MM.1S (cell line): ENCODE measurements at regions not wholly inside any gene's neighbourhood (a gene's known extent, or its start where the extent isn't known, plus 50 kb on each side); places are given as distances from the start of the nearest gene placed in this dataset.

ENCODE experiments used
- DNase-seq: peaks from one replicate; pipeline ENCODE4 v3.0.0-alpha.2; 2015
- H2AFZ ChIP-seq: fragments of 300-600 bp; sonication (generic); 2 replicates; pipeline ENCODE4 v1.6.0; 2016; ENCODE audit warnings: antibody characterized with exemption, low read length
- H3F3A ChIP-seq: fragments of 300-600 bp; sonication (generic); 2 replicates; pipeline ENCODE4 v1.6.1; 2016; ENCODE audit warnings: mild to moderate bottlenecking, antibody characterized with exemption, low read length, moderate library complexity, mixed read lengths; ENCODE audit not compliant: insufficient read depth
- H3K27ac ChIP-seq: fragments of 300-600 bp; sonication (generic); 2 replicates; pipeline ENCODE4 v1.5.1; 2016; ENCODE audit warnings: mild to moderate bottlenecking, low read length
- H3K27me3 ChIP-seq: fragments of 300-600 bp; sonication (generic); replicated peaks from 2 replicates; pipeline ENCODE4 v1.6.0; 2016; ENCODE audit warnings: low read length; ENCODE audit not compliant: insufficient read depth
- H3K36me3 ChIP-seq: fragments of 300-600 bp; sonication (generic); replicated peaks from 2 replicates; pipeline ENCODE4 v1.6.1; 2016; ENCODE audit warnings: mild to moderate bottlenecking, low read length, mixed read lengths; ENCODE audit not compliant: insufficient read depth
- H3K4me1 ChIP-seq: fragments of 300-600 bp; sonication (generic); 2 replicates; pipeline ENCODE4 v1.6.1; 2016; ENCODE audit warnings: low read length, mixed read lengths
- H3K4me2 ChIP-seq: fragments of 300-600 bp; sonication (generic); 2 replicates; pipeline ENCODE4 v1.6.0; 2016; ENCODE audit warnings: low read depth, low read length
- H3K4me3 ChIP-seq: fragments of 300-600 bp; sonication (generic); 2 replicates; pipeline ENCODE4 v1.5.1; 2016; ENCODE audit warnings: low read length, mixed read lengths
- H3K79me2 ChIP-seq: fragments of 300-600 bp; sonication (generic); 2 replicates; pipeline ENCODE4 v1.6.1; 2016; ENCODE audit warnings: mixed run types, low read length, mixed read lengths
- H3K9ac ChIP-seq: fragments of 300-600 bp; sonication (generic); 2 replicates; pipeline ENCODE4 v1.6.1; 2016; ENCODE audit warnings: low read length, mixed read lengths
- H3K9me2 ChIP-seq: fragments of 300-600 bp; sonication (generic); replicated peaks from 2 replicates; pipeline ENCODE4 v1.6.1; 2016; ENCODE audit warnings: mild to moderate bottlenecking, low read length, mixed read lengths; ENCODE audit not compliant: insufficient read depth
- H3K9me3 ChIP-seq: fragments of 300-600 bp; sonication (generic); replicated peaks from 2 replicates; pipeline ENCODE4 v1.6.1; 2016; ENCODE audit warnings: mild to moderate bottlenecking, low read length, mixed read lengths; ENCODE audit not compliant: insufficient read depth
- H4K20me1 ChIP-seq: fragments of 300-600 bp; sonication (generic); 2 replicates; pipeline ENCODE4 v1.6.1; 2016; ENCODE audit warnings: mild to moderate bottlenecking, low read length, moderate library complexity, mixed read lengths; ENCODE audit not compliant: insufficient read depth
- CTCF ChIP-seq: fragments of 300-600 bp; sonication (generic); IDR thresholded peaks from 2 replicates; pipeline ENCODE4 v1.5.1; 2016; ENCODE audit warnings: antibody characterized with exemption, low read length, mixed read lengths
- EZH2 ChIP-seq: fragments of 300-600 bp; sonication (generic); optimal IDR thresholded peaks from 2 replicates; pipeline ENCODE3; 2017; ENCODE audit warnings: low read depth, mild to moderate bottlenecking, antibody characterized with exemption, low read length, mixed read lengths
- EZH2phosphoT487 ChIP-seq: fragments of 300-600 bp; sonication (generic); IDR thresholded peaks from 2 replicates; pipeline ENCODE4 v1.6.1; 2018; ENCODE audit warnings: antibody characterized with exemption, low read length

DNA sequence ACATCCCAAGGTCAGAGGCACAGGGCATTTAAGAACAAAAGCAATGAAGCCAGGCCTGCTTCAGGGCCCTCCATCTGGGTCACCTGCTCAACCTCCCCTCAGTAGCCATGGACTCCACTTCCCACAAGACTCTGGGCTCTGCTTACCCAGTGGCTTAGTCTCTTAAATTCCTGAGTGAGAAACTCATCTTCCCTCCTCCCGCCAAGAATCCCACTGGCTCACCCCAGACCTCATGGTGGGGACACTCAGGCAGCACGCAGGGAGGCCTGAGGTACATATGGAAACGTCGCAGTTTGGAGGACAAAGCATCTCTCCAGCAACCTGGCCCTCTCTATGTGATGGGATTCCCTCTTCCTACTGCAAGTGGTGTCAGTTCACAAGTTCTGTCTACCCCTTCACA lies 326.7 kb upstream of the CDH5 start:
- Histone ChIP-seq H3K4me3 (no peak overlapping the region), H3K27me3 (no peaks in the 10 kb centered on the region), H3K79me2 (no peaks in the 10 kb centered on the region), H4K20me1 (no peaks in the 10 kb centered on the region), H3K27ac (no peak overlapping the region), H3K9me3 (no peaks in the 10 kb centered on the region), H3K9me2 (no peaks in the 10 kb centered on the region), H3K4me1 (no peaks in the 10 kb centered on the region), H3K4me2 (no peak overlapping the region), H3F3A (no peaks in the 10 kb centered on the region), H3K9ac (no peak overlapping the region), H2AFZ (no peak overlapping the region), H3K36me3 (no peaks in the 10 kb centered on the region)
- DNase-seq, result no peak
- TF ChIP-seq EZH2phosphoT487, result no peak
- no peak for TF ChIP-seq CTCF
- no peak for TF ChIP-seq EZH2

GRCh38 chr16:66036793-66037715 lies 329.4 kb upstream of the CDH5 start:
- Histone ChIP-seq H4K20me1 (no peaks in the 10 kb centered on the region), H3K36me3 (no peaks in the 10 kb centered on the region)

DNA sequence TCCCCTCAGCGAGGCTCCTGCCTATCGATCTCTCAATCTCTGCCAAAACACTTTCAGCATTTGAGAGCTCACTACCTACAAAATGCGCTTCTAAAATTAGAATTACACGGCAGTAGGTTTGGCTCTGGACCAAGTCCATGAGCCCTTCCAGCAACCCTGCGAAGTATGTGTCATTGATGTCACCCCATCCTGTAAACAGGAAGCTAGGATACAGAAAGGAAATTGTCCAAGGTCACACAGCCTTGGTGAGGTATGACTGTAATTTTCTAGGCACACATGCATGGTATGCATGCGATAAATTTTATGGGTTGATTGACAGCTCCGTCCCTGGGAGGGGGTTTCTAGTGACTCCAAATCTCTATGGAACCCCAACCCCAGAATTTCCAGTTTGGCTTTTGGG lies 330.3 kb upstream of the CDH5 start:
- no peaks in the 10 kb centered on the region for H3K9me2 ChIP-seq
- no peaks in the 10 kb centered on the region for H3K79me2 ChIP-seq
- no peak overlapping the region for H3K4me2 ChIP-seq
- H3K36me3 ChIP-seq, result no peaks in the 10 kb centered on the region
- no peaks in the 10 kb centered on the region for H4K20me1 ChIP-seq
- H2AFZ ChIP-seq, result no peak overlapping the region
- no peaks in the 10 kb centered on the region for H3K27me3 ChIP-seq
- no peaks in the 10 kb centered on the region for H3K4me1 ChIP-seq
- H3K27ac ChIP-seq, result no peak overlapping the region
- H3K9ac ChIP-seq, result no peak overlapping the region
- TF ChIP-seq EZH2 (no peak), EZH2phosphoT487 (no peak), CTCF (no peak)
- H3K9me3 ChIP-seq, result no peaks in the 10 kb centered on the region
- H3K4me3 ChIP-seq, result no peak overlapping the region
- no peaks in the 10 kb centered on the region for H3F3A ChIP-seq
- DNase-seq, result no peak

More at GRCh38 chr16:66036793-66037715, 329.4 kb upstream of the CDH5 start:
- no peaks in the 10 kb centered on the region for H3K9me2 ChIP-seq
- no peak overlapping the region for H3K27ac ChIP-seq
- no peak for TF ChIP-seq CTCF
- TF ChIP-seq EZH2, result no peak
- no peak for TF ChIP-seq EZH2phosphoT487
- DNase-seq, result no peak
- H3K4me1 ChIP-seq, result no peaks in the 10 kb centered on the region
- no peaks in the 10 kb centered on the region for H3K9me3 ChIP-seq
- no peaks in the 10 kb centered on the region for H3K79me2 ChIP-seq
- H3K4me3 ChIP-seq, result no peak overlapping the region
- no peaks in the 10 kb centered on the region for H3F3A ChIP-seq
- H2AFZ ChIP-seq, result no peak overlapping the region
- H3K27me3 ChIP-seq, result no peaks in the 10 kb centered on the region
- no peak overlapping the region for H3K9ac ChIP-seq
- no peak overlapping the region for H3K4me2 ChIP-seq
